ENCODE measurements at regions not wholly inside any gene's neighbourhood (a gene's known extent, or its start where the extent isn't known, plus 50 kb on each side); places are given as distances from the start of the nearest gene placed in this dataset.

DNA sequence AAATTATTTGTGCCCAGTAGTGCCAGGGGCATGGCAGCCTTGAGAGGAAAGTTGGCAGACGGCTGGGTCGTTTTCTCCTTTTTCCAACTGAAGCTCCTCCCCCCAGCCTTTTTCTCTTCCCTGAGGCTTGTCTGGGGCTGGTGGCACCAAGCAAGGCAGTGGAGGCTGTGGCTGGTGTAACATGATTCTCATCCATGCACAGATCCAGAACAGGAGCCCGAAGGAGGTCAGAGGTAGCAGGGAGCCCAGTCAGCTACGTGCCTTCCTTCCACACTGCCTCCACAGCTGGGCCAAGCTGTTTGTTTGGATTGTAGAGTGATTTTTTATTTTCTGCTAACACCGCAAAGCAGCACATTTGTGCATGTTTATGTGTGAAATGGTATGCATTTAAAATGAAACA lies 170.3 kb upstream of the MGAT5 start:
- TF ChIP-seq, protein P1, sequence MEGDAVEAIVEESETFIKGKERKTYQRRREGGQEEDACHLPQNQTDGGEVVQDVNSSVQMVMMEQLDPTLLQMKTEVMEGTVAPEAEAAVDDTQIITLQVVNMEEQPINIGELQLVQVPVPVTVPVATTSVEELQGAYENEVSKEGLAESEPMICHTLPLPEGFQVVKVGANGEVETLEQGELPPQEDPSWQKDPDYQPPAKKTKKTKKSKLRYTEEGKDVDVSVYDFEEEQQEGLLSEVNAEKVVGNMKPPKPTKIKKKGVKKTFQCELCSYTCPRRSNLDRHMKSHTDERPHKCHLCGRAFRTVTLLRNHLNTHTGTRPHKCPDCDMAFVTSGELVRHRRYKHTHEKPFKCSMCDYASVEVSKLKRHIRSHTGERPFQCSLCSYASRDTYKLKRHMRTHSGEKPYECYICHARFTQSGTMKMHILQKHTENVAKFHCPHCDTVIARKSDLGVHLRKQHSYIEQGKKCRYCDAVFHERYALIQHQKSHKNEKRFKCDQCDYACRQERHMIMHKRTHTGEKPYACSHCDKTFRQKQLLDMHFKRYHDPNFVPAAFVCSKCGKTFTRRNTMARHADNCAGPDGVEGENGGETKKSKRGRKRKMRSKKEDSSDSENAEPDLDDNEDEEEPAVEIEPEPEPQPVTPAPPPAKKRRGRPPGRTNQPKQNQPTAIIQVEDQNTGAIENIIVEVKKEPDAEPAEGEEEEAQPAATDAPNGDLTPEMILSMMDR (IDR thresholded peaks at IDR 0.05; ENCODE audit: low read depth, low read length): no peak
- no peak overlapping the region for H3K4me3 ChIP-seq (ENCODE audit: low read depth, low read length)
- no peak for DNase-seq (ENCODE audit: low read depth, low spot score)
- in situ Hi-C loops (cut with HindIII; ENCODE audit: low sequenced_read_pairs): no loop called here

DNA sequence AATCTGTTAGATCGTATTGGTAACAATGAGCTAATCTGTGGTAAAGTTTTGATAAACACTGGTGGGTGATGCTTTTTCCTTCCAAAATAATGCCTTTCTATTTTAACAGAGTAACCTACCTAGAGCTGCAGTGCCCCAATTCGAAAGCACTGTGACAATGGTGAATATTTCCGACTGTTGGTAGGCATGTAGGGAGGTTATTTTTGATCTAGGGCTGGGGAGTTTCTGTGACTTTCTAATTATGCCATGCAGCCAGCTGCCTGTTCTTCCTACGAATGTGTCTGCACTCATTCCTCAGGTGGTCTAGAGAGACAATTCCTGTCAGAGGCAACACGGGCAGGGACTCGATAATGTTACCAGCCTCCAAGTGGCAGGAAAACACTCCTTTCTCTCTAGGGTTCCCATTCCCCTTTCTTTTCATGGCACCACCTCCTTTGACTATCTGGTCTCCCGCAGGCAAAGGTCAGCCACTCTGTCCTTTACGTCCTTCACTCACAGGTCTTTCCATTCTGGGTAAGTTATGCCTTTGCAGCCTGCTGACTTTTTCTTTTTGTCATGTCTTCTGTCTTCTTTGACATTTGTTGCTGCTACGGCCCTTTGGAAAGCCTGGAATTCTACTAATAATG lies 167.2 kb upstream of the MGAT5 start:
- H3K4me3 ChIP-seq (ENCODE audit: low read depth, low read length): no peak overlapping the region
- in situ Hi-C loops (cut with HindIII; ENCODE audit: low sequenced_read_pairs): no loop called here
- DNase-seq (ENCODE audit: low read depth, low spot score): no peak
- TF ChIP-seq, protein P1 (IDR thresholded peaks at IDR 0.05; ENCODE audit: low read depth, low read length): no peak

DNA sequence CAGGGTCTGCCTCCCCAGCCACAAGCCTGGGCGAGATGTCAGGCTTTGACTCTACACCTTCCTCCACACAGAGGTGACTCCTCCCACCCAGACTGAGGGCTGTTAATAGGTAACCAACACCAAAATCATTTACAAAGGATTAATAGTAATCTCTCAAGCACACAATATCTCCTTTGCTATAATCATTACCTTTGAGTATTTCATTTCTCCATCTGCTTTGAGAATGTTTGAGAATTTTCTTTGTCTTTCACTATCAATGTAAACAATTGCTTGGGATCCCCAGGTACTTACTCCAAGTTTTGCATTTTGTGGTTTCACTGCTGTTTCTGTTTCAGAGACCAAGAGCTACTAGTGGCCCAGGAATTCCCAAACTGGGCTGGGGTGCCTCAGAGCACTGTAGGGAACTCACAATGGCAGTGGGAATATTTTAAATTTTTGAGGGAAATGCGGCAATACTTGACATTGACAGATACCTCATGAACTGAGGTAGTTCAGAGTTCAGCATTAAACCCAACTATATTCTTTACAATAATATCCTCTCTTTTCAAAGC lies 166.4 kb upstream of the MGAT5 start:
- DNase-seq (ENCODE audit: low read depth, low spot score): no peak
- in situ Hi-C loops (cut with HindIII; ENCODE audit: low sequenced_read_pairs): no loop called here
- TF ChIP-seq, protein P1 (IDR thresholded peaks at IDR 0.05; ENCODE audit: low read depth, low read length): no peak
- no peak overlapping the region for H3K4me3 ChIP-seq (ENCODE audit: low read depth, low read length)

DNA sequence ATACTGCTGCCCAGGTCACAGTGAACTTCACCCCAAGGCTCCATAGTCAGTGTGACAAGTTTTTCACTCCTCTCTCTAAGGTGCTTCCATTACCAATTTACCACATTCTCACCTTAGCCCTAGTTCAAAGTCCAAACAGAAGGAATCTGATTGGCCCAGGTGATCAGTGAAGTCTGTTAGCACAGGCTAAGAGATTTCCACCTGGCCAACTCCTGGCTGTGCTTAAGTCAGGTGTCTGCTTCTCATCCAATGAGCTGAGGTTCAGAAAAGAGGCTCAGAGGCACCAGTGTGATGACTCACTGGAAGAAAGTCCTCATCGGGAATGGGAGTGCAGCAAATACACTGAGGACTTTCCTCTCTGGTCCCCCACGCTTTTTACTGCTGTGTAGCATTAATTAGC lies 164.4 kb upstream of the MGAT5 start:
- H3K4me3 ChIP-seq (ENCODE audit: low read depth, low read length): no peak overlapping the region
- in situ Hi-C loops (cut with HindIII; ENCODE audit: low sequenced_read_pairs): no loop called here
- TF ChIP-seq, protein P1 (IDR thresholded peaks at IDR 0.05; ENCODE audit: low read depth, low read length): no peak
- no peak for DNase-seq (ENCODE audit: low read depth, low spot score)

DNA sequence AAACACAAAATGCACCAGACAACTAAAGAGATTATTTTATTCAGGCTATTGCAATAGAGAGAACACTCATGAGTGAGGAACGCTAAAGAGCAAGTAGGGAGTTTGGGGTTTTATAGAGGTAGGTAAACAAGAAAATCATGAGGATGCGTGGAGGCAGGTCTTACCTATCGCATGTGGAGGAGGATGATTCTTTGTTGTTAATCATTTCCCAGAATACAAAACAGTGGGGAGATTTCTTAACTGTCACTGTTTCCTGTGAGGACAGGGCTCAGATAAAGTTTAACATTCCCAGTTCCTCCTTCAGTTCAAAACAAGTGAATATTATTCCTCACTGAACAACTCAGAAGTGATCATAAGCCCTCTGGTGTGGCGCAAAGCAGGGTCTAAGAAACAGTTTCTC lies 156.1 kb upstream of the MGAT5 start:
- no peak for DNase-seq (ENCODE audit: low read depth, low spot score)
- in situ Hi-C loops (cut with HindIII; ENCODE audit: low sequenced_read_pairs): no loop called here

DNA sequence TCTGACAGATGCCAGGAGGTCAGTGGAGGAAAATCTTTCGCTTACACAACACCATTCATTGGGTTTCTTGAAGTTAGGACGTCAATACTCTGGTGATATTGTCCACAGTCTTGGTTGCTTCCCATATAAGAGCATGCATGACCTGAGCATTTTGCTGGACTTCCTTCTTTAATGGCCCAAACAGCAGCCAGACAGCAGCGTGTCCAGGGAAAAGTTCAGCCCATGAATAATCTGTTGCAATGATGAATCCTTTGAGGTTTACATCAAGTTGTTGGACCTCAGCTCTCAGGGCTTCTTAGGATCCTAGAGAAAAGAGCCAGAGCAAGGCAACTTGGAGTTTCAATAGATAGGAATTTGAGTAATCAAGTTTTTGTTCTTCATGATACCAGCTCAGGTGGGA lies 155.6 kb upstream of the MGAT5 start:
- TF ChIP-seq, protein P1 (IDR thresholded peaks at IDR 0.05; ENCODE audit: low read depth, low read length): no peak
- no peak overlapping the region for H3K4me3 ChIP-seq (ENCODE audit: low read depth, low read length)
- DNase-seq (ENCODE audit: low read depth, low spot score): no peak
- in situ Hi-C loops (cut with HindIII; ENCODE audit: low sequenced_read_pairs): no loop called here

More for the DNA sequence above, 156.1 kb upstream of the MGAT5 start:
- TF ChIP-seq, protein P1 (IDR thresholded peaks at IDR 0.05; ENCODE audit: low read depth, low read length): no peak
- H3K4me3 ChIP-seq (ENCODE audit: low read depth, low read length): no peak overlapping the region

Measured in astrocyte of the spinal cord (primary cell).